GM21390 (cell line): ENCODE measurements at regions not wholly inside any gene's neighbourhood (a gene's known extent, or its start where the extent isn't known, plus 50 kb on each side); places are given as distances from the start of the nearest gene placed in this dataset.
"Not testable (repeated sequence)": the region's sequence is repeated elsewhere in the genome, so short reads cannot be mapped to it uniquely, and the experiment has no call there.

Experiments used
- ATAC-seq: cut with Tn5 transposase; IDR thresholded peaks from one replicate; pipeline ENCODE4 v1.9.1; 2021; ENCODE audit not compliant: unreplicated experiment

- ATAC-seq = no peak
Observed at GRCh38 chr4:166153548-166153947, 280.5 kb downstream of the TLL1 start.

GRCh38 chr4:166162327-166162726, 289.3 kb downstream of the TLL1 start:
- no peak for ATAC-seq

GRCh38 chr4:166165829-166166420, 292.9 kb downstream of the TLL1 start:
- peak; percentile 100 for ATAC-seq

GRCh38 chr4:166169111-166169510, 296.1 kb downstream of the TLL1 start:
- no peak for ATAC-seq

GRCh38 chr4:166172619-166173018, 299.6 kb downstream of the TLL1 start:
- ATAC-seq = no peak

- ATAC-seq = no peak
Observed at GRCh38 chr4:166174717-166175490, 301.9 kb downstream of the TLL1 start.

GRCh38 chr4:166182145-166182544, 309.1 kb downstream of the TLL1 start:
- ATAC-seq = no peak

- no peak for ATAC-seq
Observed at GRCh38 chr4:166195101-166195500, 322.1 kb downstream of the TLL1 start.

GRCh38 chr4:166197166-166197565, 324.1 kb downstream of the TLL1 start:
- ATAC-seq = no peak

- ATAC-seq = no peak
Observed at GRCh38 chr4:166198041-166198440, 325.0 kb downstream of the TLL1 start.

GRCh38 chr4:166198516-166199310, 325.7 kb downstream of the TLL1 start:
- ATAC-seq = no peak

GRCh38 chr4:166202991-166203390, 330.0 kb downstream of the TLL1 start:
- ATAC-seq = no peak

- not testable (repeated sequence) for ATAC-seq
Observed at GRCh38 chr4:166212326-166212725, 339.3 kb downstream of the TLL1 start.

- ATAC-seq = no peak
Observed at GRCh38 chr4:166222271-166222670, 349.2 kb downstream of the TLL1 start.

- no peak for ATAC-seq
Observed at GRCh38 chr4:166228112-166228511, 355.1 kb downstream of the TLL1 start.

- no peak for ATAC-seq
Observed at GRCh38 chr4:166229799-166230198, 356.8 kb downstream of the TLL1 start.

- no peak for ATAC-seq
Observed at GRCh38 chr4:166230841-166231240, 357.8 kb downstream of the TLL1 start.

GRCh38 chr4:166239354-166239753, 366.3 kb downstream of the TLL1 start:
- no peak for ATAC-seq

GRCh38 chr4:166252487-166253402, 379.7 kb downstream of the TLL1 start:
- ATAC-seq = no peak

GRCh38 chr4:166257276-166257675, 384.2 kb downstream of the TLL1 start:
- ATAC-seq = no peak

GRCh38 chr4:166257891-166258290, 384.9 kb downstream of the TLL1 start:
- ATAC-seq = no peak
